GM12874 (cell line): ENCODE measurements at regions not wholly inside any gene's neighbourhood (a gene's known extent, or its start where the extent isn't known, plus 50 kb on each side); places are given as distances from the start of the nearest gene placed in this dataset.

Experiments
- CTCF ChIP-seq: IDR thresholded peaks from 2 replicates; pipeline ENCODE4 v1.5.1; 2011; ENCODE audit warnings: low read depth, mild to moderate bottlenecking, control low read depth, low read length, moderate library complexity; ENCODE audit not compliant: insufficient read depth

DNA sequence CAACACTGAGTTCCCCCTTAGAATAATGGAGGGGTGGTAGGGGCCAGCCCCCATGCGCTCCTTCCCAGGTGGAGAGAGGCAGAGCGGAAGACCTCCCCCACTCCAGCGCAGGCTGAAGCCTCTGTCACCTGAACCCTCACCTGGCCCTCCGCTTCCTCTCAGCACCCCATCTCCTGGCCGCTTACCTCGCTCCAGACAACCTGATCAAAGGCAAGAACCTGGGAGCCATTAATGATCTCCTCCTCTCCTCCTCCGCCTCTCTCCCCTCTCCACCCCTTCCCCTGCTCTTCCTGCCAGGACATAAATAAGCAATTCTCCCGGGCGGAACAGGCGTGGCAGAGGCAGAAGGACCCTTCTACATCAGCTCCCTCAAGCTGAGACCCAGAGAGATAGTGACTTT is 110.2 kb upstream of the LHX1 start:
- no peak for TF ChIP-seq CTCF

DNA sequence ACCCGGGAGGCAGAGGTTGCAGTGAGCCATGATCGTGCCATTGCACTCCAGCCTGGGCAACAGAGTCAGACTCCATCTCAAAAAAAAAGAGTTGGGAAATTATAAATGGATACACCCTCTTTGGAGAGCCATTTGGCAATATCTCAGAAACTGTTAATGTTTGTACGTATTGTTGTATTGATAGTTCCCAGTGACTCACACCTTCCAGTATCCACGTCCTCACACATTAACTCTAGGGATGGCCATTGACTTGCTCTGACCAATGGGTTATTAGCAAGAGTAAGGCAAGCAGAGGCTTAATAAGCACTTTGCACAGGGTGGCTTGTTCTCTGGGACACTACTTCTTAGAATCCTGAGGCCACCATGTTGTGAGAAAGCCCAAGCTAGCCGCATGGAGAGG is 107.6 kb upstream of the LHX1 start:
- TF ChIP-seq CTCF = no peak

DNA sequence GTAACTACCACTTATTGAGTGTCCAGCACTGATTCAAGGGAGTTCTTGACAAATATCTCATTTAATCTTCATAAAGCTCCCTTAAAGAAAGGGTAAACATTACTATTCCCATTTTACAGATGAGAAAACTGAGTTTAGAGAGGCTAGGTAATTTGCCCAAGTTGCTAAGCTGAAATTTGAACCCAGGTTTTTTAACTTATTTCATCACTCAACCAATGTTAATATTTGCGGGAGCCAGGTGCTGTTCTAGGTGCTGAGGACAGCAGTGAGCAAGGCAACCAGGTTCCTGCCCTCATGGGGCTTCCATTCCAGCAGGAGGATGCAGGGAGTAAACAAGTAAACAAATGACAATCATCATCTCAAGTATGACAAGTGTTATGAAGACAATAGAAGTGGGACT is 104.0 kb upstream of the LHX1 start:
- TF ChIP-seq CTCF = no peak

GRCh38 chr17:36835036-36835435 is 102.2 kb upstream of the LHX1 start:
- no peak for TF ChIP-seq CTCF

DNA sequence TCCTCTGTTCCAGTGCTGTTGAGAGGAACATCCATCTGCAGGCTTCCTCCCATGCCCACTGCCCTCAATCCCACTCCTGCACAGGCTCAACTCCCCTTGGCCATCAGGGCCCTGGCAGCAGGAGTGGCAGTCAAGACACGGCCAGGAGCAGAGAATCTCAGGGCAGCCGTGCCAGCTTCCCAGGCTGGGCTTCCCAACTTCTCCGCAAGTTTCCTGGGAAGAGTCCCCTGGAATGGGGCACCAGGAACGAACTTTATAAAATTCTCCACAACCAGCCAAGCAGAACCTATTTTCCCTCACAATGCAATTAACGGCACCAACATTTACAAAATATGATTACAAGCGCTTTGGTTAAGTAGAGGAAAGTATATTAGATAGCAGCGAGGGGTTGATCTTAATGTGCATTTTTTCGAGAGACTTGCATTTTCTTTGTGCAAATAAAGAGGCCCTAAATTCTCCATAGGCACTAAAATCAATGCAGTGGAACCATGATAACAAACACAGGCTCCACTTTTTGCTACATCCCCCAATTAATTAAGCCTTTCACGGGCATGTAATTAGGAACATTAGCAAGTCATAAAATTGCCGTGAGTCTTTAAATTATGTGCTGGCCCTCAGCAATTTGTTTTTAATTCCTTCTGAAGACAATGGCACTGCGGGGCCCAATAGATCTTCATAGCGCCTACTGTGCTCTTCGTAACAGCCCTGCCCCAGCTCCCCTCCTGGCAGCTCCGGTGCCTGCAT is 99.9 kb upstream of the LHX1 start:
- TF ChIP-seq CTCF = no peak

DNA sequence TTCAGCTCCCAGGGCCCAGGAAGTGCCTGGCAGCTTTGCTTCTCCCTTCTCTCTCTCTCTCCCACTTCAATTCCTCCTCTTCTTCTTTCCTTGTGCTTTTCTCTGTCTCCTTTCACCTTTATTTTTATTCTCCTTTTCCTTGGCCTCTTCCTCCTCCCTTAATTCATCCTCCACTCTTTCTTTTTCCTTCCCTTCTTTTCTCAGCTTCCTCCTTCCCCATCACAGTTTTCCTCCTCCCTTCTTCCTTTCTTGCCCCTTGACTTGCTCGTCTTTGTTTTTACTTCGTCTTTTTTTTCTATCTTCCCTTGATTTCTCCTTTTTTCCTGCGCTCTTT is 99.4 kb upstream of the LHX1 start:
- no peak for TF ChIP-seq CTCF

DNA sequence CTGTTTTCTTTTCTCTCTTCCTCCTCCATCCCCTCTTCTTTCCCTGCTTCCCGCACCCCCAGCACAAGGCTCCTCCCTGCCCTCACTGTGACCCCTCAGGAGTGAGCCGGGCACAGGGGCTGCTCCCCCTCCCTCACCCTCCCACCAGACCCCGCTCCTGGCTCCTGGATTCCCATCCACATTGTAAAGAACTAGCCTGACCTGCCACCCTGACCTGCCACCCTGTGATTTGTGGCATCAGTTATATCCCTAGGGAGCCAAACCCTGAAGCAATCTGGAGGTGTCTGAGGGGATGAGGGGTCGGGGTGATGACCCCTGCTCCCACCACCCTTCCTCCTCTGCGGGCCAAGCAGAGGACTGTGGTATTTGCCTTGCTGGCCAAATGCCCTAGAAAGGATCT is 98.0 kb upstream of the LHX1 start:
- TF ChIP-seq CTCF = no peak
